ENCODE measurements at regions not wholly inside any gene's neighbourhood (a gene's known extent, or its start where the extent isn't known, plus 50 kb on each side); places are given as distances from the start of the nearest gene placed in this dataset.

DNA sequence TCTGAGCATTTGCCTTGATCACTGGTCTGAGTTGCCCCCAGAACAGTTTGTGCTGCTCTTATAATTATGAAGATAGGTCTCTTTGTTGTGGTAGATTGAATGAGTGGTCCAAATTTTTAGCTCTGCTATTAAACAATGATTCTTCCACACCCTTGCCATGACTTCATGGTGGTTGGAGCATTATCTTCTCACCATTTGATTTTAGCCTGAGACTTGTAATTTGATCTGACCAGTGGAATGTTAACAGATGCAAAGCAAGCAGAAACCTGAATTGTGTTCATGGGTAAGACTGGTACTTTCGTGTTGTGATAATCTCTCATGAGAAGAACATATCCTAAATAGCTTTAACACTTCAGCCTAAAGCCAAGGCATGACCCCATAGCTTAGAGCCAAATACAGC, 139.1 kb downstream of the TFPI2 start:
- DNase-seq (ENCODE audit: insufficient read length, low spot score): no peak
- no peak for FAIRE-seq
- TF ChIP-seq, protein P1, sequence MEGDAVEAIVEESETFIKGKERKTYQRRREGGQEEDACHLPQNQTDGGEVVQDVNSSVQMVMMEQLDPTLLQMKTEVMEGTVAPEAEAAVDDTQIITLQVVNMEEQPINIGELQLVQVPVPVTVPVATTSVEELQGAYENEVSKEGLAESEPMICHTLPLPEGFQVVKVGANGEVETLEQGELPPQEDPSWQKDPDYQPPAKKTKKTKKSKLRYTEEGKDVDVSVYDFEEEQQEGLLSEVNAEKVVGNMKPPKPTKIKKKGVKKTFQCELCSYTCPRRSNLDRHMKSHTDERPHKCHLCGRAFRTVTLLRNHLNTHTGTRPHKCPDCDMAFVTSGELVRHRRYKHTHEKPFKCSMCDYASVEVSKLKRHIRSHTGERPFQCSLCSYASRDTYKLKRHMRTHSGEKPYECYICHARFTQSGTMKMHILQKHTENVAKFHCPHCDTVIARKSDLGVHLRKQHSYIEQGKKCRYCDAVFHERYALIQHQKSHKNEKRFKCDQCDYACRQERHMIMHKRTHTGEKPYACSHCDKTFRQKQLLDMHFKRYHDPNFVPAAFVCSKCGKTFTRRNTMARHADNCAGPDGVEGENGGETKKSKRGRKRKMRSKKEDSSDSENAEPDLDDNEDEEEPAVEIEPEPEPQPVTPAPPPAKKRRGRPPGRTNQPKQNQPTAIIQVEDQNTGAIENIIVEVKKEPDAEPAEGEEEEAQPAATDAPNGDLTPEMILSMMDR (IDR thresholded peaks at IDR 0.05; ENCODE audit: insufficient read depth, missing control alignments): no peak

- FAIRE-seq (no peak), DNase-seq (ENCODE audit: insufficient read length, low spot score) (no peak)
- TF ChIP-seq, protein P1 (IDR thresholded peaks at IDR 0.05; ENCODE audit: insufficient read depth, missing control alignments): no peak
Measured at GRCh38 chr7:93750986-93751385, 139.6 kb downstream of the TFPI2 start.

DNA sequence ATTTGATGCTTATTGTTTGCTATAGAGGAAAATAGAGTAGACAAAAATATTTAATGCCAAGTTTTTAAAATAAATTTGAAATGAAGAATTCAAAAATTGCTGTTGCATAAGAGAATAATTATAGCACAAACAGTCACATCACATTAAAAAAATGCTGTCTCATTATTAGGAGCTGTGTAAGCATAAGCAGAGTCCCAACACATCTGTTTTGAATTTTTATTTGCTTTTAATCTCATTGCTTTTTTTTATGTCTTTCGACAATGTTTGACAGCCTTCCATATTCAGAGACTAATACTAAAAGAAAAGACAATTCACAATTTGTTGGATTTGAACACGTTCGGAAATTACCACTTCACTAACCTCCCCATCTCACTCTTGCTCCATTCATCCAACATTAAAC, 143.5 kb downstream of the TFPI2 start:
- FAIRE-seq: no peak
- TF ChIP-seq, protein P1 (IDR thresholded peaks at IDR 0.05; ENCODE audit: insufficient read depth, missing control alignments): no peak
- DNase-seq (ENCODE audit: insufficient read length, low spot score): no peak

DNA sequence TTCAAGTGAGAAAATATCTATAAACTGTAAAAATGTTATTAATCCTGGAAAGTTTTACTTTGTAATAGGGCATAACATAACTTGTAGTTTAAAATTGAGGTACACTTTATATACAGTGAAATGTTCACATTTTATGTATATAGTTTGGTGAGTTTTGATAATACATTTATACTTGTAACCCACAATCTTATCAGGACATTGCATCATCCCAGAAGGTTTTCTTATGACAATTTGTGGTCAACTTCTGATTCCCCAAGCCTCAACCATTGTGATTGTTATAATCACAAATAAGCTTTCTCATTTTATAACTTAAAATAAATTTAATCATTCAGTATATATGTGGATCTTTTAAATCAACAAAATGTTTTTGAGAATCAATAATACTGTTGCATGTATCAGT, 151.1 kb downstream of the TFPI2 start:
- DNase-seq (ENCODE audit: insufficient read length, low spot score) (no peak), FAIRE-seq (no peak)
- TF ChIP-seq, protein P1 (IDR thresholded peaks at IDR 0.05; ENCODE audit: insufficient read depth, missing control alignments): no peak

- FAIRE-seq (no peak), DNase-seq (ENCODE audit: insufficient read length, low spot score) (no peak)
- TF ChIP-seq, protein P1 (IDR thresholded peaks at IDR 0.05; ENCODE audit: insufficient read depth, missing control alignments): no peak
Measured at GRCh38 chr7:93737953-93738352, 152.6 kb downstream of the TFPI2 start.

DNA sequence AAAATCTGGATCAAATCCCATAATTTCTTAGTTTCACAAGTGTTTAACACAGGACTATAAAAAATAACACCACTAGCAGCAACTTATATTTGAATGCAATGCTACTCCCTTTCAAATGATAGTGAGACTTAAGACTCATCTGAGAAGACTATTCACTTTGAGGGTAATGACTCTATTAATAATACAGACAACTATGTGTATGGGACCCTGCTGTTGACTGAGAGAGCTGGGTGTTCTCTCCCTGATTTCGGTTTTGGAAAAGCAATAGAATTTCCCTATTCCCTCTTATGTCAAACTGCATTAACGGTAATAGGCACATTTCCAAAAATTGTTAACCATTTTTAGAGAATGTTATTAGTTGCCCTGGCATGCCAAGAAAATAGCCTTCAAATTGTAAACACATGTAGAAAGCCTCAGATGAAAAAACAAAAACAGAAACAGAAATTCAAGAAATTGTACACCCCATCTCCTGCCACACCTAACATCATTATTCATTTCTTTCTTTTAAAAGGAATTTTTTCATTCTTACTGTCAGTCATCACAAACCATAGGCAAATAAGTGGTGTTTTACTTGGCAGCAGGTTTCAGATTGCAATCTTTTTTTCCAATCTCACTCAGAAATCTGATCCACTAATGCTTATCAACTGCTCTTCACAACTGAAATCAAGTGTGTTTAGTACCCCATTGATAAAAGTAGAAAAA, 153.7 kb downstream of the TFPI2 start:
- no peak for FAIRE-seq
- DNase-seq (ENCODE audit: insufficient read length, low spot score): no peak
- TF ChIP-seq, protein P1 (IDR thresholded peaks at IDR 0.05; ENCODE audit: insufficient read depth, missing control alignments): no peak

DNA sequence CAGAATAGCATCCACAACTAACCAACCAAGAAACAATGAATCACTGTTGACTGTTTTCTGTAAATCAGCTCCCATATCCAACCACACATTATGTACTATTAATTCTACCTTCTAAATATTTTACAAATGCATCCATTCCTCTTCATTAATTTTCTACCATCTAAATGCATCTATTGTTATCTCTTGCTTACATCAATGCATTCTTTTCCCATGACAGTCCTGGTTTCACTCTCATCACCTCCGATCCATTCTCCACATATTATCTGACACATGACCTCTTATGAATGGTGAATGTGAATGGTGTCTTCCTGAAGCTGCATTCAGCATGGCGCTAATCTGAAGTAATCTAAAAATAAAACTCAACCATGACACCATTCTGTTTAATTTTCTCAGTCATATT, 153.8 kb upstream of the CALCR start:
- no peak for DNase-seq (ENCODE audit: insufficient read length, low spot score)
- TF ChIP-seq, protein P1 (IDR thresholded peaks at IDR 0.05; ENCODE audit: insufficient read depth, missing control alignments): no peak
- no peak for FAIRE-seq

All from D721Med (cell line).